ENCODE measurements at regions not wholly inside any gene's neighbourhood (a gene's known extent, or its start where the extent isn't known, plus 50 kb on each side); places are given as distances from the start of the nearest gene placed in this dataset.
"Not testable (repeated sequence)": the region's sequence is repeated elsewhere in the genome, so short reads cannot be mapped to it uniquely, and the experiment has no call there.

GRCh38 chr3:4166540-4166939 is 136.6 kb upstream of the SETMAR start:
- no peak overlapping the region for H3K27ac ChIP-seq
- peaks cover 4% of the 10 kb centered on the region for H3K9me3 ChIP-seq
- no peaks in the 10 kb centered on the region for H3K27me3 ChIP-seq (ENCODE audit: low read depth)
- no peak overlapping the region for H3K4me3 ChIP-seq
- DNase-seq (no peak), ATAC-seq (no peak)
- H3K36me3 ChIP-seq, result no peaks in the 10 kb centered on the region
- TF ChIP-seq, protein P1, sequence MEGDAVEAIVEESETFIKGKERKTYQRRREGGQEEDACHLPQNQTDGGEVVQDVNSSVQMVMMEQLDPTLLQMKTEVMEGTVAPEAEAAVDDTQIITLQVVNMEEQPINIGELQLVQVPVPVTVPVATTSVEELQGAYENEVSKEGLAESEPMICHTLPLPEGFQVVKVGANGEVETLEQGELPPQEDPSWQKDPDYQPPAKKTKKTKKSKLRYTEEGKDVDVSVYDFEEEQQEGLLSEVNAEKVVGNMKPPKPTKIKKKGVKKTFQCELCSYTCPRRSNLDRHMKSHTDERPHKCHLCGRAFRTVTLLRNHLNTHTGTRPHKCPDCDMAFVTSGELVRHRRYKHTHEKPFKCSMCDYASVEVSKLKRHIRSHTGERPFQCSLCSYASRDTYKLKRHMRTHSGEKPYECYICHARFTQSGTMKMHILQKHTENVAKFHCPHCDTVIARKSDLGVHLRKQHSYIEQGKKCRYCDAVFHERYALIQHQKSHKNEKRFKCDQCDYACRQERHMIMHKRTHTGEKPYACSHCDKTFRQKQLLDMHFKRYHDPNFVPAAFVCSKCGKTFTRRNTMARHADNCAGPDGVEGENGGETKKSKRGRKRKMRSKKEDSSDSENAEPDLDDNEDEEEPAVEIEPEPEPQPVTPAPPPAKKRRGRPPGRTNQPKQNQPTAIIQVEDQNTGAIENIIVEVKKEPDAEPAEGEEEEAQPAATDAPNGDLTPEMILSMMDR (IDR thresholded peaks at IDR 0.05), result no peak
- intact Hi-C loops (cut with DNase I), result no loop called here
- H3K4me1 ChIP-seq, result no peaks in the 10 kb centered on the region

GRCh38 chr3:4167230-4167629 is 135.9 kb upstream of the SETMAR start:
- H3K27ac ChIP-seq; ATAC-seq; H3K36me3 ChIP-seq; DNase-seq; H3K4me1 ChIP-seq; H3K4me3 ChIP-seq; H3K27me3 ChIP-seq (ENCODE audit: low read depth); intact Hi-C loops (cut with DNase I); H3K9me3 ChIP-seq: not testable (repeated sequence)

DNA sequence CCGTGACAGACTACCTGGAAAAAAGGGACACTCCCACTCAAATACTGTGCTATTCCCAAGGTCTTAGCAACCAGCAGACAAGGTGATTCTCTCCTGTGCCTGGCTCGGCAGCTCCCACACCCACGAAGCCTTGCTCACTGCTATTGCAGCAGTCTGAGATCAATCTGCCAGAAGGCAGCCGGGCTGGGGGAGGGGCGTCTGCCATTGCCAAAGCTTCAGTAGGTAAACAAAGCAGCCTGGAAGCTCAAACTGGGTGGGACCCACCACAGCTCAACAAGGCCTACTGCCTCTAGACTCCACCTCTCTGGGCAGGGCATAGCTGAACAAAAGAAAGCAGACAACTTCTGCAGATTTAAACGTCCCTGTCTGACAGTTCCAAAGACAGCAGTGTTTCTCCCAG is 128.4 kb upstream of the SETMAR start:
- ATAC-seq, result no peak
- H3K4me3 ChIP-seq, result no peak overlapping the region
- no peaks in the 10 kb centered on the region for H3K4me1 ChIP-seq
- TF ChIP-seq, protein P1 (IDR thresholded peaks at IDR 0.05), result no peak
- no peak for DNase-seq
- intact Hi-C loops (cut with DNase I), result no loop called here
- no peaks in the 10 kb centered on the region for H3K27me3 ChIP-seq (ENCODE audit: low read depth)
- no peak overlapping the region for H3K27ac ChIP-seq
- peaks cover 8% of the 10 kb centered on the region for H3K9me3 ChIP-seq
- H3K36me3 ChIP-seq, result no peaks in the 10 kb centered on the region

DNA sequence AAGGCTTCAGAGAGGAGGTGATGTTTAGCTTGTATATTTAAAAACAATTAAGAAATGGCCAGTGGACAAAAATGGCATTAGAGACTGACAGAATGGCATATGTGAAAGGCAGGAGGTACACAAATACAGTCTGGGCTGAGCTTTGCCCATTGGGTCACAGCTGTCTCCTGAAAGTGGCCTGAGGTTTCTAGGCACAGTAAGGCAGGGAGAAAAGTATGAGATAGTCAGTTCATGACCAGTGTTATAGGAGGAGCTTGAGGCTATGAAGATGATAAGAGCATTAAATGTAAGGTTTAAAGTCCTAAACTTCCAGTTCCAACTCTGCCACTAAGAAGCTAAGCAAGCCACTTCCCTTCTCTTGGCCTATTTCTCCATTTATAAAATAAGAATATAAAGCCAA is 111.2 kb upstream of the SETMAR start:
- Histone ChIP-seq H3K27ac (no peak overlapping the region), H3K36me3 (no peaks in the 10 kb centered on the region), H3K27me3 (ENCODE audit: low read depth) (no peaks in the 10 kb centered on the region), H3K9me3 (peaks cover 4% of the 10 kb centered on the region), H3K4me1 (no peaks in the 10 kb centered on the region), H3K4me3 (no peak overlapping the region)
- TF ChIP-seq, protein P1 (IDR thresholded peaks at IDR 0.05), result no peak
- DNase-seq (no peak), ATAC-seq (no peak)
- intact Hi-C loops (cut with DNase I), result no loop called here

DNA sequence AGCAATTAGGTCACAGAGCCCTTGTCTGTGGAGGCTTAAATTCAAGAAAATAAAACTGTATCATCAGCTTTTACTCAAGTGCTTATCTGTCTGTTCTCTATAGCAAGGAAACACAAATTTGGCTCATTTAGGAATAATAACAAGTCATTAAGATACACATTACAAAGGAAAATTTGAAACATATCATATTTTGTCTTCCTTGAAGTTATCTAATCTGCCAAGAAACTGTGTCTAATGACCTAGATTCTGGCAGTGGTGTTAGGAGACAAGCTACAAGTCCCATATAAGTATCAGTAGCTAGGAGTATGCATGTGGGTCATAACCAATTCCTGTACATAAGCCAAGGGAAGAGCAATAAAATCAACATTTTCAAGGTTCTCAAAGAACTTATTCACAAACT is 108.2 kb upstream of the SETMAR start:
- no peak overlapping the region for H3K27ac ChIP-seq
- no peak for DNase-seq
- no peaks in the 10 kb centered on the region for H3K27me3 ChIP-seq (ENCODE audit: low read depth)
- intact Hi-C loops (cut with DNase I), result no loop called here
- no peak overlapping the region for H3K4me3 ChIP-seq
- H3K36me3 ChIP-seq, result no peaks in the 10 kb centered on the region
- ATAC-seq, result no peak
- H3K9me3 ChIP-seq, result peaks cover 4% of the 10 kb centered on the region
- TF ChIP-seq, protein P1 (IDR thresholded peaks at IDR 0.05), result no peak
- H3K4me1 ChIP-seq, result no peaks in the 10 kb centered on the region

DNA sequence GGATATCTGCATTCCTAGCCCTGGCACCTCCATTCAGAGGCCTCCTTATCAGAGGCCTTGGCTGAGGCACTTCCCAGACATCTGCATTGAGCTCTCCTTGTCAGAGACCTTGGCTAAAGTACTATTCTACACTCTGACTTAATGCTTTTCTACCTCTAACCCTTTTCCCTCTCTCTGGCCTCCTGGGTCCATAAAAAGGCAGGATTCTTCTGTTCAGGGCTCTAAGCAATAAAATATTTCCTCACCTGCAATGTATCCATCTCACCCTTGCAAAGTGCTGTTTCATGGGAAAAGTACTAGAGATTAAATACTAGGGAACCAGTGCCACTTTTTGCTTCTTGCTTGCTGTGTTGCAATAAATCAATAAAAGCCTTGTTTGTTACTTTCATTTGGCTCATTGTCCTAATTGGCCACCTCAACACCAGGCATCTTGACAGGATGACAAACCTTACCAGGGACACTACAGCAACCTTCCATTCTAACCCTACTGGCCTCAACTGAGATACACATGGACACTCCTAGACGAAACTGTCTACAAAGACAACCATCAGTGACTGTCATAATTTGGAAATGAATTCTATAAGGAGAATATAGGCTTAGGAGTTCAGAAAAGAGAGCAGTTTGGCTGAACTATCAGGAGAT is 106.5 kb upstream of the SETMAR start:
- TF ChIP-seq, protein P1 (IDR thresholded peaks at IDR 0.05), result no peak
- Histone ChIP-seq H3K9me3 (peaks cover 4% of the 10 kb centered on the region), H3K27ac (no peak overlapping the region), H3K27me3 (ENCODE audit: low read depth) (no peaks in the 10 kb centered on the region), H3K36me3 (no peaks in the 10 kb centered on the region), H3K4me3 (no peak overlapping the region), H3K4me1 (no peaks in the 10 kb centered on the region)
- DNase-seq (no peak), ATAC-seq (no peak)
- intact Hi-C loops (cut with DNase I), result no loop called here

Data from lower lobe of right lung (tissue), 2 donors.